ENCODE measurements at regions not wholly inside any gene's neighbourhood (a gene's known extent, or its start where the extent isn't known, plus 50 kb on each side); places are given as distances from the start of the nearest gene placed in this dataset.

DNA sequence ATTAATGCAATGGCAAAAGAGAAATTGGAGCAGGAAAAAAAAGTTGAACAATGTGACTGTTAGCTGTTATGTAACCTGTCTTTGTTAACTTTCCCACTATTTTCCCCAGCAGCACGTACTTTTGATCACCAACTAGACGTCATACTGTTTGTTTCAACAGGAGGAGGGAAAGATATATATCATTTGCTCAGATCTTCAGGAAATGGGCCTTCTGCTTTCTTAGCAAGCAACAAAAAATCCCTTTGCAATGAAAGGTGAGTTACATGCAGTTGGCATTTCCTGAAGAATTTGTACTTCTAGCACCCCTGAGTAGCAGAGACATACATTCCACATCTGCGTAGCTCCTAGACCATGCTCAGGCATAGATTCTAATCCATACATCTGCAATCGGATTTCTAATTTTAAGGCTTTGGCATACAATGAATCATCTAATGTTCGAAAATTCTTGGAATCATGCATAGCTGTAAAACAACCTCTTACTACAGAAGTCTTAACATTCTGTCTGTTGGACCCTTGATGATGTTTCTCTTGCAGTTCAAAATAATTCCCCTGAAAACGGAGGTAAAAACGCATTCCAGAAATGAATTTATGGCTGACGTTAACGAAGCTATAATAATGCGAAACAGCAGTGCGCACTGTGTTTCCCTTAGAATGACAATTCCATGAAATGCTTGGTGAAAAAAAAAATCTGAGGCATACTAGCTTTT lies 286.9 kb upstream of the MGMT start:
- Mint-ChIP-seq H3K27ac (ENCODE audit: unreplicated experiment) (no peak overlapping the region), H3K36me3 (ENCODE audit: low read depth) (no peaks in the 10 kb centered on the region), H3K9me3 (no peaks in the 10 kb centered on the region), H3K4me1 (no peaks in the 10 kb centered on the region), H3K27me3 (ENCODE audit: low read depth) (peaks cover 21% of the 10 kb centered on the region), H3K4me3 (no peak overlapping the region)
- DNase-seq (ENCODE audit: low read depth, low spot score): no peak
- TF ChIP-seq, protein P1, sequence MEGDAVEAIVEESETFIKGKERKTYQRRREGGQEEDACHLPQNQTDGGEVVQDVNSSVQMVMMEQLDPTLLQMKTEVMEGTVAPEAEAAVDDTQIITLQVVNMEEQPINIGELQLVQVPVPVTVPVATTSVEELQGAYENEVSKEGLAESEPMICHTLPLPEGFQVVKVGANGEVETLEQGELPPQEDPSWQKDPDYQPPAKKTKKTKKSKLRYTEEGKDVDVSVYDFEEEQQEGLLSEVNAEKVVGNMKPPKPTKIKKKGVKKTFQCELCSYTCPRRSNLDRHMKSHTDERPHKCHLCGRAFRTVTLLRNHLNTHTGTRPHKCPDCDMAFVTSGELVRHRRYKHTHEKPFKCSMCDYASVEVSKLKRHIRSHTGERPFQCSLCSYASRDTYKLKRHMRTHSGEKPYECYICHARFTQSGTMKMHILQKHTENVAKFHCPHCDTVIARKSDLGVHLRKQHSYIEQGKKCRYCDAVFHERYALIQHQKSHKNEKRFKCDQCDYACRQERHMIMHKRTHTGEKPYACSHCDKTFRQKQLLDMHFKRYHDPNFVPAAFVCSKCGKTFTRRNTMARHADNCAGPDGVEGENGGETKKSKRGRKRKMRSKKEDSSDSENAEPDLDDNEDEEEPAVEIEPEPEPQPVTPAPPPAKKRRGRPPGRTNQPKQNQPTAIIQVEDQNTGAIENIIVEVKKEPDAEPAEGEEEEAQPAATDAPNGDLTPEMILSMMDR (conservative IDR thresholded peaks at IDR 0.05): no peak

DNA sequence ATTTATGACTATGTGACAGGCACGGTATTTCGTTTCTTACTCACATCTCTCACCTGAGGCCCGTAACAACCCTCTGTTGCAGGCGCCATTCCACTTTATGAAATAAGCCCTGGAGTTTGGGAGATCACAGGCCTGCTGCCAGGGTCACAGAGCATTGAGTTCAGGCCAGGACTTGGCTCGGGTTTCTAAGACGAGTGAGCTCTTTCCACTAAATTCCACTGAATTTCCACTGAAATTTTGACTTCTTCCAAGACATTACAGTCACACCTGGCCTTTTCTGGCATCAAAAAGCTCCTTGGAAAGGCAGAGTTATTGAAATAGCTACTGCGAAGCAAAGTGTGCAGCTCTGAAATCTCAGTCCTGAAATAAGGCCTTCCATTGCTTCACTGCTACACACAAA lies 282.8 kb upstream of the MGMT start:
- H3K36me3 Mint-ChIP-seq (ENCODE audit: low read depth): no peaks in the 10 kb centered on the region
- no peaks in the 10 kb centered on the region for H3K4me1 Mint-ChIP-seq
- H3K4me3 Mint-ChIP-seq: no peak overlapping the region
- H3K27ac Mint-ChIP-seq (ENCODE audit: unreplicated experiment): no peak overlapping the region
- peaks cover 7% of the 10 kb centered on the region for H3K27me3 Mint-ChIP-seq (ENCODE audit: low read depth)
- peaks cover 9% of the 10 kb centered on the region for H3K9me3 Mint-ChIP-seq
- TF ChIP-seq, protein P1 (conservative IDR thresholded peaks at IDR 0.05): no peak
- no peak for DNase-seq (ENCODE audit: low read depth, low spot score)

DNA sequence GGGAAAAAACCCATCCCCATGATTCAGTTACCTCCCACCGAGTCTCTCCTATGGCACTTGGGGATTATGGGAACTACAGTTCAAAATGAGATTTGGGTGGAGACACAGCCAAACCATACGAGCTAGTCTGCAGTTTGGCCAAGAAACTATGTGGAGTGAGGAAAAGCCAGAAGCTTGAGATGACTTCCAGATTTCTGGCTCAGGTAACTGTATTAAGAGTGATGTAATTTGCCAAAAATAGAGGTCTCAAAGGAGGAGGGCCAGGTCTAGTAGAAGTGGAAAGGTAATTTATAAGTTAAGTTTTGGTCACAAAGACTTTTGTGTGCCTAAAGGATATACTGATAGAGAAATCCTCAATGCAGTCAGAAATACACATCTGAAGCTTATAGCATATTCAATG lies 279.7 kb upstream of the MGMT start:
- H3K4me1 Mint-ChIP-seq: no peaks in the 10 kb centered on the region
- H3K9me3 Mint-ChIP-seq: peaks cover 9% of the 10 kb centered on the region
- no peaks in the 10 kb centered on the region for H3K36me3 Mint-ChIP-seq (ENCODE audit: low read depth)
- TF ChIP-seq, protein P1 (conservative IDR thresholded peaks at IDR 0.05): no peak
- H3K4me3 Mint-ChIP-seq: no peak overlapping the region
- peaks cover 5% of the 10 kb centered on the region for H3K27me3 Mint-ChIP-seq (ENCODE audit: low read depth)
- H3K27ac Mint-ChIP-seq (ENCODE audit: unreplicated experiment): no peak overlapping the region
- DNase-seq (ENCODE audit: low read depth, low spot score): no peak

DNA sequence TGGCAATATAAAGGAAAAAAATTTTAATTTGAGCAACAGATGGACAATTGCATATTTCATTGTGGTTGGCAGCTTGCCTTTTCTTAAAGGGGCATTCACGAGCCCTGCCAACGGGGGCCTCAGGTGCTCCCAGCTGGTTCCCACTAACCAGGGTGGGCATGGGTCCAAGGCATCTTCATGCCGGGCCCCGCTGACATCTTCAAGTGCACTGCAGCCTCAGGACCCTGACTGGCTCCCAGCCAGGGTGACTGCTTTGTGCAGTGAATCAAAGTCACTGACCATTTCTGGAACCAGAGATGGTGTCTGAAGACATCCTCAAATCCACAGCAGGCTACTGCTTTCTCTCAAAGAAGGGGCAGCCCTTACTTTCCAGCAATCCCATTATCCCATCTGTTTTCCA lies 275.2 kb upstream of the MGMT start:
- Mint-ChIP-seq H3K4me3 (no peak overlapping the region), H3K27ac (ENCODE audit: unreplicated experiment) (no peak overlapping the region), H3K9me3 (peaks cover 5% of the 10 kb centered on the region), H3K27me3 (ENCODE audit: low read depth) (peaks cover 18% of the 10 kb centered on the region), H3K36me3 (ENCODE audit: low read depth) (no peaks in the 10 kb centered on the region), H3K4me1 (no peaks in the 10 kb centered on the region)
- TF ChIP-seq, protein P1 (conservative IDR thresholded peaks at IDR 0.05): no peak
- no peak for DNase-seq (ENCODE audit: low read depth, low spot score)

DNA sequence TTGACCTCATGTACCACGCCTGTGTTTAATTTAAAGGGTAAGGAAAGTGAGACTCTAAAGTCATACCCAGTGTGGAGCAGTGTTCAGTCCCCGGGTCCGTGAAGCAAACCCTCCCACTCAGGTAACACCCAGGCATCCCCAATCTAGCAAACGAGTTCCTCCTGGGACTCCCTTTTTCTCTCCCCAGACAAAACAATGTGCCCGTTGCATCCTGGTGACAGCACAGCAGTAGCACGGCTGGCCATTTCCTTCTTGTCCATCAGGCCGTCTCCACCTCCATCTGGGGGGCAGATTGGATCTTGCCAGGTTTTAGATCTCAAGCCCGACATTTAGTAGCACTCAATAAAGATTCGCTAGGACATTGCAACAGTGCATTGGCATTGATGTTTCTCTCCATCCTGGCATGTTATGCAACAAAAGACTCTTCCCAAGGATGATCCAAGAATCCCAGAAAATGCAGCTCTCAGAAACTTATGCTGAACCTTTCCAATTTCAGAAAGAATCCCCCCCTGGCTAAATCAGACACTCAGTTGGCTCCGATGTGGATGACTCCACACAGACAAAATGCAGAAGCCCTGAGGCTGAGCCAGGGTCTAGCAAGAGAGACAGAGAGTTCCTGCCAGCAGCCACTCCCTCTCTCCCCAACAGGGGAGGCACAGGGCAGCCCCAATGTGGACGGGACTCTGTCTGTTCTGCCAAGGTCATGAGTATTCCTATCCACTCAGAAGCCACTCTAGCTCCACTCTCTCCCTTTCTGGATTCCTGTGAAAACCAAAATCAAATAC lies 274.5 kb upstream of the MGMT start:
- Mint-ChIP-seq H3K27me3 (ENCODE audit: low read depth) (peaks cover 18% of the 10 kb centered on the region), H3K27ac (ENCODE audit: unreplicated experiment) (no peak overlapping the region), H3K36me3 (ENCODE audit: low read depth) (no peaks in the 10 kb centered on the region), H3K4me3 (no peak overlapping the region), H3K4me1 (no peaks in the 10 kb centered on the region), H3K9me3 (peaks cover 2% of the 10 kb centered on the region)
- TF ChIP-seq, protein P1 (conservative IDR thresholded peaks at IDR 0.05): no peak
- no peak for DNase-seq (ENCODE audit: low read depth, low spot score)

All from neural crest cell (in vitro differentiated cells).